ENCODE measurements at regions not wholly inside any gene's neighbourhood (a gene's known extent, or its start where the extent isn't known, plus 50 kb on each side); places are given as distances from the start of the nearest gene placed in this dataset.

- TF ChIP-seq CTCF (IDR thresholded peaks at IDR 0.05): no peak
- no peak for TF ChIP-seq POLR2A (IDR thresholded peaks at IDR 0.05)
These were observed 437.0 kb downstream of the FSCB start for GRCh38 chr14:44070046-44070445.
